H1 (cell line): ENCODE measurements at regions not wholly inside any gene's neighbourhood (a gene's known extent, or its start where the extent isn't known, plus 50 kb on each side); places are given as distances from the start of the nearest gene placed in this dataset.

Experiments
- CTCF ChIA-PET: fragments of 300-600 bp; sonication (Branson Sonifier 250); formaldehyde crosslinking; loops from one replicate; lab custom pipeline; 2021; ENCODE audit not compliant: partially characterized antibody; lab: Charles Lee
- POLR2A ChIA-PET: fragments of 300-600 bp; sonication (Branson Sonifier 250); formaldehyde crosslinking; loops from one replicate; lab custom pipeline; 2021; ENCODE audit warnings: inconsistent platforms; ENCODE audit not compliant: partially characterized antibody; lab: Charles Lee
- DNase-seq, 2 experiments: peaks; one replicate each; pipeline versions ENCODE4 v3.0.0 to v3.0.0-alpha.2; 2010 to 2022; ENCODE audit warnings: low spot score in 2 of 2, low read depth in 1 of 2, mixed read lengths in 1 of 2
- FAIRE-seq: peaks from 2 replicates; lab custom pipeline; 2011; peaks lifted over from hg19 to GRCh38; lab: Jason Lieb, UNC
- H2AFZ ChIP-seq: 2 replicates; pipeline ENCODE4 v1.8.1; 2012; ENCODE audit warnings: low read length, inconsistent platforms
- H2AK5ac ChIP-seq: 2 replicates; pipeline ENCODE4 v1.6.1; 2013; ENCODE audit warnings: low read depth, low read length
- H2BK120ac ChIP-seq: replicated peaks from 2 replicates; pipeline ENCODE3; 2013; ENCODE audit warnings: low read depth, low read length, inconsistent platforms
- H2BK12ac ChIP-seq: 2 replicates; pipeline ENCODE4 v1.6.1; 2013; ENCODE audit warnings: low read depth, low read length
- H2BK15ac ChIP-seq: 2 replicates; pipeline ENCODE4 v1.6.1; 2013; ENCODE audit warnings: low read length
- H2BK20ac ChIP-seq: 2 replicates; pipeline ENCODE4 v1.6.1; 2013; ENCODE audit warnings: low read length
- H2BK5ac ChIP-seq: 2 replicates; pipeline ENCODE4 v1.6.1; 2013; ENCODE audit warnings: low read depth, low read length
- H3K14ac ChIP-seq: 2 replicates; pipeline ENCODE4 v1.6.1; 2013; ENCODE audit warnings: inconsistent platforms; ENCODE audit not compliant: insufficient read length
- H3K18ac ChIP-seq: 2 replicates; pipeline ENCODE4 v1.6.1; 2013; ENCODE audit warnings: low read length; ENCODE audit errors: extremely low read depth
- H3K23ac ChIP-seq: 2 replicates; pipeline ENCODE4 v1.6.1; 2013; ENCODE audit warnings: inconsistent platforms; ENCODE audit not compliant: insufficient read length
- H3K23me2 ChIP-seq: 2 replicates; pipeline ENCODE4 v1.6.1; 2013; ENCODE audit warnings: low read depth, low read length
- H3K27ac ChIP-seq: 2 replicates; pipeline ENCODE4 v1.6.1; 2011; ENCODE audit warnings: low read depth, low read length, inconsistent platforms
- H3K27me3 ChIP-seq, 4 experiments: replicated peaks in 1 of 4; 1 replicate in 1 of 4; 2 replicates in 3 of 4; pipeline versions ENCODE4 v1.6.1 to v1.8.1; 2011 to 2013; ENCODE audit warnings: low read length in 3 of 4, mild to moderate bottlenecking in 3 of 4, inconsistent platforms in 2 of 4, mixed read lengths in 2 of 4, moderate library complexity in 1 of 4; ENCODE audit not compliant: control insufficient read depth in 3 of 4, insufficient read depth in 3 of 4; ENCODE audit errors: extremely low read depth in 1 of 4
- H3K36me3 ChIP-seq, 4 experiments: 2 replicates each; pipeline versions ENCODE4 v1.6.1 to v1.8.1; 2011 to 2013; ENCODE audit warnings: mild to moderate bottlenecking in 4 of 4, low read length in 3 of 4, moderate library complexity in 2 of 4, control low read depth in 1 of 4, inconsistent platforms in 1 of 4; ENCODE audit not compliant: insufficient read depth in 4 of 4, control insufficient read depth in 2 of 4
- H3K4ac ChIP-seq: replicated peaks from 2 replicates; pipeline ENCODE3; 2013; ENCODE audit warnings: low read length, low read depth, mixed read lengths, inconsistent platforms; ENCODE audit not compliant: insufficient read length
- H3K4me1 ChIP-seq, 4 experiments: replicated peaks in 1 of 4; 1 replicate in 1 of 4; 2 replicates in 3 of 4; pipeline versions ENCODE4 v1.6.1 to v1.8.1; 2011 to 2013; ENCODE audit warnings: low read length in 3 of 4, inconsistent platforms in 2 of 4, mixed read lengths in 1 of 4; ENCODE audit not compliant: insufficient read depth in 4 of 4, control insufficient read depth in 3 of 4
- H3K4me2 ChIP-seq, 2 experiments: 2 replicates each; pipeline versions ENCODE4 v1.6.1 to v1.8.1; 2011 to 2013; ENCODE audit warnings: low read depth in 2 of 2, low read length in 2 of 2, control low read depth in 1 of 2, inconsistent platforms in 1 of 2, mild to moderate bottlenecking in 1 of 2; ENCODE audit not compliant: insufficient read depth in 1 of 2
- H3K4me3 ChIP-seq, 4 experiments: fragments of 200-600, 300-600 bp in 1 of 4; sonication (generic), shearing (Covaris generic), sonication (Bioruptor Twin) in 1 of 4; 2 replicates each; pipeline versions ENCODE4 v1.5.1 to v1.8.1; 2011 to 2016; ENCODE audit warnings: low read length in 4 of 4, low read depth in 3 of 4, control low read depth in 2 of 4, inconsistent platforms in 2 of 4, mild to moderate bottlenecking in 2 of 4, mixed read lengths in 1 of 4, moderate library complexity in 1 of 4; ENCODE audit not compliant: insufficient read depth in 2 of 4; ENCODE audit errors: extremely low read depth in 1 of 4
- H3K56ac ChIP-seq: replicated peaks from 2 replicates; pipeline ENCODE3; 2013; ENCODE audit warnings: low read depth, mild to moderate bottlenecking, mixed read lengths, low read length, inconsistent platforms; ENCODE audit not compliant: insufficient read length
- H3K79me1 ChIP-seq: 2 replicates; pipeline ENCODE4 v1.6.1; 2013; ENCODE audit warnings: low read depth, low read length, control low read depth
- H3K79me2 ChIP-seq, 2 experiments: 2 replicates each; pipeline versions ENCODE4 v1.6.1 to v1.8.1; 2012 to 2013; ENCODE audit warnings: low read length in 2 of 2, mild to moderate bottlenecking in 2 of 2, inconsistent platforms in 1 of 2; ENCODE audit not compliant: insufficient read depth in 2 of 2, control insufficient read depth in 1 of 2
- H3K9ac ChIP-seq, 4 experiments: replicated peaks in 1 of 4; 1 replicate in 1 of 4; 2 replicates in 3 of 4; pipeline versions ENCODE4 v1.6.1 to v1.8.1; 2011 to 2013; ENCODE audit warnings: low read depth in 3 of 4, low read length in 3 of 4, control low read depth in 2 of 4, mild to moderate bottlenecking in 2 of 4, moderate library complexity in 2 of 4, inconsistent platforms in 1 of 4; ENCODE audit errors: extremely low read depth in 1 of 4
- H3K9me3 ChIP-seq, 2 experiments: 2 replicates each; pipeline versions ENCODE4 v1.6.1 to v1.8.1; 2012 to 2013; ENCODE audit warnings: mild to moderate bottlenecking in 2 of 2, moderate library complexity in 2 of 2, control low read depth in 1 of 2, inconsistent platforms in 1 of 2, low read depth in 1 of 2, low read length in 1 of 2, mixed read lengths in 1 of 2; ENCODE audit not compliant: insufficient read depth in 2 of 2
- H4K20me1 ChIP-seq, 2 experiments: replicated peaks in 1 of 2; 2 replicates each; pipeline versions ENCODE3 to v1.8.1; 2011 to 2013; ENCODE audit warnings: inconsistent platforms in 2 of 2, low read length in 2 of 2, mild to moderate bottlenecking in 1 of 2; ENCODE audit not compliant: insufficient read depth in 2 of 2, control insufficient read depth in 1 of 2
- H4K5ac ChIP-seq: 2 replicates; pipeline ENCODE4 v1.6.1; 2013; ENCODE audit warnings: low read length, low read depth, mixed read lengths, inconsistent platforms; ENCODE audit not compliant: insufficient read length
- H4K8ac ChIP-seq: 2 replicates; pipeline ENCODE4 v1.8.0; 2013; ENCODE audit warnings: mild to moderate bottlenecking, moderate library complexity, low read length, inconsistent platforms; ENCODE audit not compliant: insufficient read depth; ENCODE audit errors: extremely low read depth
- H4K91ac ChIP-seq: replicated peaks from 2 replicates; pipeline ENCODE3; 2013; ENCODE audit warnings: low read length, mixed read lengths, inconsistent platforms; ENCODE audit not compliant: insufficient read length
- BRCA1 ChIP-seq: IDR thresholded peaks from 2 replicates; pipeline ENCODE4 v1.6.1; 2012; ENCODE audit warnings: low read depth, low read length, improper control_type of control experiment
- CBX8 ChIP-seq: fragments of 300-800, 300-1000 bp; sonication (generic); IDR thresholded peaks from 2 replicates; pipeline ENCODE4 v1.7.1; 2016; ENCODE audit warnings: low read depth, low read length, borderline replicate concordance
- CHD1 ChIP-seq: IDR thresholded peaks from 2 replicates; pipeline ENCODE4 v1.6.1; 2012; ENCODE audit warnings: low read depth, low read length, improper control_type of control experiment
- CTCF ChIP-seq, 3 experiments: IDR thresholded peaks; 1 replicate in 2 of 3; 2 replicates in 1 of 3; pipeline versions ENCODE4 v1.5.1 to v1.6.1; 2011; ENCODE audit warnings: low read length in 3 of 3, mild to moderate bottlenecking in 3 of 3, inconsistent platforms in 2 of 3, low read depth in 1 of 3, moderate library complexity in 1 of 3; ENCODE audit not compliant: insufficient read depth in 1 of 3; ENCODE audit errors: control extremely low read depth in 1 of 3
- NRF1 ChIP-seq: IDR thresholded peaks from 2 replicates; pipeline ENCODE4 v1.6.1; 2011; ENCODE audit warnings: mild to moderate bottlenecking, low read depth, low read length, improper control_type of control experiment
- POLR2AphosphoS5 ChIP-seq: IDR thresholded peaks from 2 replicates; pipeline ENCODE4 v1.6.1; 2011; ENCODE audit warnings: low read depth, low read length
- SIN3A ChIP-seq, 2 experiments: IDR thresholded peaks in 1 of 2; conservative IDR thresholded peaks in 1 of 2; 2 replicates each; pipeline ENCODE4 v1.6.1; 2011 to 2012; ENCODE audit warnings: low read length in 2 of 2, improper control_type of control experiment in 1 of 2, low read depth in 1 of 2, mild to moderate bottlenecking in 1 of 2
- TAF1 ChIP-seq: IDR thresholded peaks from 2 replicates; pipeline ENCODE4 v1.6.1; 2011; ENCODE audit warnings: mild to moderate bottlenecking, low read depth, low read length
- TAF7 ChIP-seq: optimal IDR thresholded peaks from 2 replicates; pipeline ENCODE3; 2011; ENCODE audit warnings: low read depth, mild to moderate bottlenecking, inconsistent platforms, low read length, moderate library complexity, borderline replicate concordance
- USF2 ChIP-seq: IDR thresholded peaks from 2 replicates; pipeline ENCODE4 v1.6.1; 2011; ENCODE audit warnings: low read length, improper control_type of control experiment
- YY1 ChIP-seq: IDR thresholded peaks from 2 replicates; pipeline ENCODE4 v1.6.1; 2011; ENCODE audit warnings: low read depth, mild to moderate bottlenecking, low read length
- ZNF274 ChIP-seq: IDR thresholded peaks from 2 replicates; pipeline ENCODE4 v1.7.0; 2012; ENCODE audit warnings: low read length, borderline replicate concordance; ENCODE audit errors: extremely low read depth
- WGBS, 2 experiments: shearing (Covaris generic) in 1 of 2; methylation state at CpG; one replicate each; pipeline versions ENCODE4 v1.1.6 to v1.1.7; 2013 to 2015; ENCODE audit warnings: low lambda C conversion rate in 2 of 2, mixed read lengths in 2 of 2, inconsistent platforms in 1 of 2, low coverage in 1 of 2, missing lambda C conversion rate in 1 of 2; ENCODE audit not compliant: insufficient replicate concordance in 2 of 2, insufficient coverage in 1 of 2, insufficient read length in 1 of 2; ENCODE audit errors: extremely low coverage in 1 of 2, missing lambda C conversion rate in 1 of 2; 5-methylcytosine and 5-hydroxymethylcytosine counted together

- Histone ChIP-seq H3K14ac (no peak overlapping the region), H3K4ac (no peak overlapping the region), H3K4me3 (no peak overlapping the region), H3K23me2 (no peaks in the 10 kb centered on the region), H3K56ac (no peak overlapping the region), H4K20me1 (no peaks in the 10 kb centered on the region), H3K9ac (no peak overlapping the region), H4K91ac (no peak overlapping the region), H3K9me3 (no peaks in the 10 kb centered on the region), H4K8ac (no peak overlapping the region), H3K79me2 (no peaks in the 10 kb centered on the region), H3K4me2 (no peak overlapping the region), H3K27me3 (no peaks in the 10 kb centered on the region), H2BK20ac (no peak overlapping the region), H2AK5ac (no peak overlapping the region), H3K27ac (no peak overlapping the region), H2BK12ac (no peak overlapping the region), H2BK120ac (no peak overlapping the region), H3K18ac (no peak overlapping the region), H3K36me3 (no peaks in the 10 kb centered on the region), H3K4me1 (no peaks in the 10 kb centered on the region), H4K5ac (no peak overlapping the region), H2AFZ (no peak overlapping the region), H3K23ac (no peak overlapping the region), H2BK15ac (no peak overlapping the region), H2BK5ac (no peak overlapping the region), H3K79me1 (no peaks in the 10 kb centered on the region)
- WGBS, 2 experiments, result 88% methylated on average over 1 of the region's 1 CpG; no CpG with 5 or more reads in 1 of the 2 experiments
- POLR2A ChIA-PET, result no interaction called here
- FAIRE-seq (no peak), DNase-seq (no peak)
- CTCF ChIA-PET, result interaction anchor here (0.7 to 1.6 kb wide), 2 partner anchors 11 to 202 kb away, joined by 3 to 4 read pairs; no protein-coding TSS in a partner anchor
- TF ChIP-seq SIN3A (conservative IDR thresholded peaks at IDR 0.05 in 1 of 2, IDR thresholded peaks at IDR 0.05 in 1 of 2; ENCODE audit: low read depth in 1 of 2, low read length in 2 of 2) (no peak), USF2 (no peak), CHD1 (no peak), YY1 (no peak), CTCF (IDR thresholded peaks at IDR 0.05; ENCODE audit: control extremely low read depth in 1 of 3, insufficient read depth in 1 of 3, low read depth in 1 of 3, low read length in 3 of 3) (no peak), TAF1 (no peak), NRF1 (no peak), CBX8 (no peak), POLR2AphosphoS5 (no peak), BRCA1 (no peak), ZNF274 (no peak), TAF7 (no peak)
These were observed 204.0 kb upstream of the AVPR1A start for GRCh38 chr12:63354969-63355368.
